ENCODE measurements at regions not wholly inside any gene's neighbourhood (a gene's known extent, or its start where the extent isn't known, plus 50 kb on each side); places are given as distances from the start of the nearest gene placed in this dataset.

DNA sequence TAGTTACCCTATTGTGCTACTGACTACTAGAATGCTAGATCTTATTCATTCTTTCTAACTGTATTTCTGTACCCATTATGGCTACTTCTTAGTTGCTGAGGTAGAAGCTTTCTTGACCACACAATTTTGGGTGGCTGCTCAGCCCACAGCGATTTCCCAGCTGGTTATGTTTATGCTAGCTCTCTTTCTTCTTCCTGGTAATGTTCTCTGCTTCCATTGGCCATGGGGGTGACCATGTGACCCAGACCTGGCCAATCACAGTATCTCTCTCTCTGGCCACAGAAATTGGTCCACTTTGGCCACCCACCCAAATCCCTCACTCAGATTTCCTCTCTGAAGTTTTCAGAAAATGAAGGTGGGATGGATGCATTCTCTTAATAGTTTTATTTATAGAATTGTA lies 427.9 kb upstream of the CLINT1 start:
- H3K27me3 ChIP-seq (ENCODE audit: control insufficient read depth, insufficient read depth, low read length, poor library complexity, severe bottlenecking) = no peaks in the 10 kb centered on the region
- no peaks in the 10 kb centered on the region for H3K36me3 ChIP-seq (ENCODE audit: control insufficient read depth, insufficient read depth, low read length)
- no peaks in the 10 kb centered on the region for H3K27me3 Mint-ChIP-seq (ENCODE audit: insufficient read depth)
- no peak overlapping the region for H3K27ac ChIP-seq (ENCODE audit: low read depth, low read length)
- no peak overlapping the region for H3K9ac ChIP-seq (ENCODE audit: extremely low read depth, low read length, poor library complexity, severe bottlenecking)
- no peak overlapping the region for H3K4me3 Mint-ChIP-seq
- no peaks in the 10 kb centered on the region for H3K4me1 ChIP-seq (ENCODE audit: control insufficient read depth, insufficient read depth, low read length)
- no peak overlapping the region for H3K27ac Mint-ChIP-seq
- 89 to 100% methylated on average over 1 of the region's 1 CpG for WGBS, 2 experiments (ENCODE audit: insufficient coverage in 1 of 2, insufficient read length in 1 of 2)
- no peak overlapping the region for H3K4me3 ChIP-seq (ENCODE audit: low read length)
- TF ChIP-seq, protein P1, sequence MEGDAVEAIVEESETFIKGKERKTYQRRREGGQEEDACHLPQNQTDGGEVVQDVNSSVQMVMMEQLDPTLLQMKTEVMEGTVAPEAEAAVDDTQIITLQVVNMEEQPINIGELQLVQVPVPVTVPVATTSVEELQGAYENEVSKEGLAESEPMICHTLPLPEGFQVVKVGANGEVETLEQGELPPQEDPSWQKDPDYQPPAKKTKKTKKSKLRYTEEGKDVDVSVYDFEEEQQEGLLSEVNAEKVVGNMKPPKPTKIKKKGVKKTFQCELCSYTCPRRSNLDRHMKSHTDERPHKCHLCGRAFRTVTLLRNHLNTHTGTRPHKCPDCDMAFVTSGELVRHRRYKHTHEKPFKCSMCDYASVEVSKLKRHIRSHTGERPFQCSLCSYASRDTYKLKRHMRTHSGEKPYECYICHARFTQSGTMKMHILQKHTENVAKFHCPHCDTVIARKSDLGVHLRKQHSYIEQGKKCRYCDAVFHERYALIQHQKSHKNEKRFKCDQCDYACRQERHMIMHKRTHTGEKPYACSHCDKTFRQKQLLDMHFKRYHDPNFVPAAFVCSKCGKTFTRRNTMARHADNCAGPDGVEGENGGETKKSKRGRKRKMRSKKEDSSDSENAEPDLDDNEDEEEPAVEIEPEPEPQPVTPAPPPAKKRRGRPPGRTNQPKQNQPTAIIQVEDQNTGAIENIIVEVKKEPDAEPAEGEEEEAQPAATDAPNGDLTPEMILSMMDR (conservative IDR thresholded peaks at IDR 0.05) = no peak
- no peaks in the 10 kb centered on the region for H3K9me3 Mint-ChIP-seq
- no peaks in the 10 kb centered on the region for H3K36me3 Mint-ChIP-seq (ENCODE audit: low read depth)
- no peaks in the 10 kb centered on the region for H3K4me1 Mint-ChIP-seq
- no peaks in the 10 kb centered on the region for H3K9me3 ChIP-seq (ENCODE audit: control insufficient read depth, low read length)
- no peak for DNase-seq

DNA sequence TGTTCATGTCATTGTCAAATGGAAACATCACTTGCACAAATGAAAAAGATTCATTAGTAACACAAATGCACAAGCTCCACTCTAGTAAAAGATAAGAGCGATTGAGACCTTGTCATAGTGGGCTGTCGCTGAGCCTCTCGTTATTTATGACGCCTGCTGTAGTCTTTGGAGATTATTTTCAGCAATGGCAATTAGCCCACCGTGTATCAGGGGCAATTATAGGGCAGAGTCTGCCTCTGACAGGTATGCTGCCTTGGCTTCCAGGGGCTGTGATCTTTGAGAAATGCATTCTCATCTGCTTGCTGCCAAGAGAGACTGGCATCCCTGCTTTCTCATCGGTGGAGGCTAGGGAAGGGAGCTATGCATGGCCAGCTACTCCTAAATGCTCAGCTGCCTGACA lies 426.8 kb upstream of the CLINT1 start:
- Mint-ChIP-seq H3K4me1 (no peaks in the 10 kb centered on the region), H3K9me3 (peaks cover 6% of the 10 kb centered on the region), H3K27me3 (ENCODE audit: insufficient read depth) (no peaks in the 10 kb centered on the region), H3K4me3 (no peak overlapping the region), H3K36me3 (ENCODE audit: low read depth) (no peaks in the 10 kb centered on the region), H3K27ac (no peak overlapping the region)
- H3K27me3 ChIP-seq (ENCODE audit: control insufficient read depth, insufficient read depth, low read length, poor library complexity, severe bottlenecking) = no peaks in the 10 kb centered on the region
- H3K4me3 ChIP-seq (ENCODE audit: low read length) = no peak overlapping the region
- no peaks in the 10 kb centered on the region for H3K36me3 ChIP-seq (ENCODE audit: control insufficient read depth, insufficient read depth, low read length)
- H3K9me3 ChIP-seq (ENCODE audit: control insufficient read depth, low read length) = no peaks in the 10 kb centered on the region
- TF ChIP-seq, protein P1 (conservative IDR thresholded peaks at IDR 0.05) = no peak
- H3K9ac ChIP-seq (ENCODE audit: extremely low read depth, low read length, poor library complexity, severe bottlenecking) = no peak overlapping the region
- WGBS, 2 experiments (ENCODE audit: insufficient coverage in 1 of 2, insufficient read length in 1 of 2) = 90 to 94% methylated on average over 6 of the region's 6 CpGs
- DNase-seq = no peak
- no peaks in the 10 kb centered on the region for H3K4me1 ChIP-seq (ENCODE audit: control insufficient read depth, insufficient read depth, low read length)
- no peak overlapping the region for H3K27ac ChIP-seq (ENCODE audit: low read depth, low read length)

DNA sequence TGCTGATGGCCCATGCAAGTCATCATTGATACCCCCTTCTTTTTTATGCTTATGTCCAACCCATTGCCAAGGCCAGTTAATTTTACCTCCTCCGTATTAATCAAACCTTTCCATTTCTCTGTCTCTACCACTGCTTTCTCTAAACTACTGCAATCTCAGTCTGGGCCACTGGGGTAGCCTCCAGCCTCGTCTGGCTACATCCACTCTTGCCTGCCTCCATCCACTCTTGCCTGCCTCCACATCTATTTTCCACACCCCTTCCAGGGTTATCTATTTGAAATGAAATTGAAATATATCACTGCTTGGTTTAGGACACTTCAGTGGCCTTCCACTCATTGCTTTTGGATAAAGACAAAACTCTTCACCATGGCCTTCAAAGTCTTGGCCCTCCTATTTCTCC lies 425.3 kb upstream of the CLINT1 start:
- no peak overlapping the region for H3K27ac Mint-ChIP-seq
- H3K9me3 ChIP-seq (ENCODE audit: control insufficient read depth, low read length) = no peaks in the 10 kb centered on the region
- DNase-seq = no peak

More for the DNA sequence above, 425.3 kb upstream of the CLINT1 start:
- Histone ChIP-seq H3K4me3 (ENCODE audit: low read length) (no peak overlapping the region), H3K36me3 (ENCODE audit: control insufficient read depth, insufficient read depth, low read length) (no peaks in the 10 kb centered on the region), H3K4me1 (ENCODE audit: control insufficient read depth, insufficient read depth, low read length) (no peaks in the 10 kb centered on the region), H3K27ac (ENCODE audit: low read depth, low read length) (no peak overlapping the region), H3K27me3 (ENCODE audit: control insufficient read depth, insufficient read depth, low read length, poor library complexity, severe bottlenecking) (no peaks in the 10 kb centered on the region), H3K9ac (ENCODE audit: extremely low read depth, low read length, poor library complexity, severe bottlenecking) (no peak overlapping the region)
- peaks cover 6% of the 10 kb centered on the region for H3K9me3 Mint-ChIP-seq
- no peaks in the 10 kb centered on the region for H3K36me3 Mint-ChIP-seq (ENCODE audit: low read depth)
- no peak overlapping the region for H3K4me3 Mint-ChIP-seq
- H3K4me1 Mint-ChIP-seq = no peaks in the 10 kb centered on the region
- TF ChIP-seq, protein P1 (conservative IDR thresholded peaks at IDR 0.05) = peak; percentile 60
- H3K27me3 Mint-ChIP-seq (ENCODE audit: insufficient read depth) = no peaks in the 10 kb centered on the region
- 89% methylated on average over 2 of the region's 2 CpGs; no CpG with 5 or more reads in 1 of the 2 experiments for WGBS, 2 experiments (ENCODE audit: insufficient coverage in 1 of 2, insufficient read length in 1 of 2)

Measured in endodermal cell (in vitro differentiated cells).